Cardiac muscle cell (in vitro differentiated cells and primary cell): ENCODE measurements at regions not wholly inside any gene's neighbourhood (a gene's known extent, or its start where the extent isn't known, plus 50 kb on each side); places are given as distances from the start of the nearest gene placed in this dataset.

Experiments
- DNase-seq, 2 donors: peaks; one replicate each; pipeline versions ENCODE4 v3.0.0 to v3.0.0-alpha.2; 2010 to 2017; ENCODE audit warnings: low read depth in 1 of 2, low spot score in 1 of 2
- H3K27ac ChIP-seq: fragments of 200-600 bp; sonication (generic); 2 replicates; pipeline ENCODE4 v1.5.1; 2016
- H3K27me3 ChIP-seq: fragments of 200-600 bp; sonication (generic); 2 replicates; pipeline ENCODE4 v1.6.0; 2016; ENCODE audit warnings: control low read depth
- H3K36me3 ChIP-seq: fragments of 200-600 bp; sonication (generic); 2 replicates; pipeline ENCODE4 v1.5.1; 2016; ENCODE audit warnings: control low read depth
- H3K4me1 ChIP-seq: fragments of 200-600 bp; sonication (generic); 2 replicates; pipeline ENCODE4 v1.8.1; 2017; ENCODE audit warnings: low read depth, mild to moderate bottlenecking, mixed run types
- H3K4me3 ChIP-seq: fragments of 200-600 bp; sonication (generic); 2 replicates; pipeline ENCODE4 v1.5.1; 2016; ENCODE audit warnings: mild to moderate bottlenecking
- H3K9me3 ChIP-seq: fragments of 200-600 bp; sonication (generic); 2 replicates; pipeline ENCODE4 v1.5.1; 2017; ENCODE audit warnings: low read depth, mild to moderate bottlenecking, control low read depth
- TF ChIP-seq, protein P1 (sequence below): IDR thresholded peaks from 2 replicates; pipeline ENCODE4 v1.5.1; 2012; ENCODE audit warnings: low read depth, mild to moderate bottlenecking, low read length

- Histone ChIP-seq H3K27ac (no peak overlapping the region), H3K9me3 (no peaks in the 10 kb centered on the region), H3K27me3 (no peaks in the 10 kb centered on the region), H3K4me3 (no peak overlapping the region), H3K4me1 (no peaks in the 10 kb centered on the region), H3K36me3 (no peaks in the 10 kb centered on the region)
- no peak for DNase-seq
- TF ChIP-seq, protein P1, sequence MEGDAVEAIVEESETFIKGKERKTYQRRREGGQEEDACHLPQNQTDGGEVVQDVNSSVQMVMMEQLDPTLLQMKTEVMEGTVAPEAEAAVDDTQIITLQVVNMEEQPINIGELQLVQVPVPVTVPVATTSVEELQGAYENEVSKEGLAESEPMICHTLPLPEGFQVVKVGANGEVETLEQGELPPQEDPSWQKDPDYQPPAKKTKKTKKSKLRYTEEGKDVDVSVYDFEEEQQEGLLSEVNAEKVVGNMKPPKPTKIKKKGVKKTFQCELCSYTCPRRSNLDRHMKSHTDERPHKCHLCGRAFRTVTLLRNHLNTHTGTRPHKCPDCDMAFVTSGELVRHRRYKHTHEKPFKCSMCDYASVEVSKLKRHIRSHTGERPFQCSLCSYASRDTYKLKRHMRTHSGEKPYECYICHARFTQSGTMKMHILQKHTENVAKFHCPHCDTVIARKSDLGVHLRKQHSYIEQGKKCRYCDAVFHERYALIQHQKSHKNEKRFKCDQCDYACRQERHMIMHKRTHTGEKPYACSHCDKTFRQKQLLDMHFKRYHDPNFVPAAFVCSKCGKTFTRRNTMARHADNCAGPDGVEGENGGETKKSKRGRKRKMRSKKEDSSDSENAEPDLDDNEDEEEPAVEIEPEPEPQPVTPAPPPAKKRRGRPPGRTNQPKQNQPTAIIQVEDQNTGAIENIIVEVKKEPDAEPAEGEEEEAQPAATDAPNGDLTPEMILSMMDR, result no peak
Measured at GRCh38 chr6:133682506-133683307, 206.2 kb upstream of the TCF21 start.

GRCh38 chr6:133683308-133683580 lies 205.7 kb upstream of the TCF21 start:
- no peaks in the 10 kb centered on the region for H3K9me3 ChIP-seq
- no peak overlapping the region for H3K27ac ChIP-seq
- no peak overlapping the region for H3K4me3 ChIP-seq
- no peak for DNase-seq
- no peaks in the 10 kb centered on the region for H3K27me3 ChIP-seq
- H3K36me3 ChIP-seq, result no peaks in the 10 kb centered on the region
- no peaks in the 10 kb centered on the region for H3K4me1 ChIP-seq
- TF ChIP-seq, protein P1, result no peak

DNA sequence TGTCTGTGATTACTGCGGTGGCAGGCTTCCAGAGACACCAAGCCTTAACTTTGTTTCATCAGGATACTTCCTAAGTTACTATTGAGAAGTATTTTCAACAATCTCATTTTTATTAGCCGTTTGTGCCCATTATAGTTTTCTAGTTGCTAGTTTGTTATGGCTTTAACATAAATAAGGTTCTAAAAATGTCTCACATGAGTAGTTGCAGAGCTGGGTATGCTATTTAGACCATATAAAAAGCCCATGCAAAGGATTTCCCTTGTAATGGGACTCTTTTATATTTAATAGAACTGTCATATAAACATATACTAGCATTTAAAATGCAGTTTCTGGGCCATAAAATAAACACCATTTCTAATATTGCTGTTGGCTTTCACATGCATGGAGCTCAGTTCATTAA lies 205.3 kb upstream of the TCF21 start:
- Histone ChIP-seq H3K4me3 (no peak overlapping the region), H3K36me3 (no peaks in the 10 kb centered on the region), H3K9me3 (no peaks in the 10 kb centered on the region), H3K27ac (no peak overlapping the region), H3K27me3 (no peaks in the 10 kb centered on the region), H3K4me1 (no peaks in the 10 kb centered on the region)
- no peak for DNase-seq
- TF ChIP-seq, protein P1, result no peak

DNA sequence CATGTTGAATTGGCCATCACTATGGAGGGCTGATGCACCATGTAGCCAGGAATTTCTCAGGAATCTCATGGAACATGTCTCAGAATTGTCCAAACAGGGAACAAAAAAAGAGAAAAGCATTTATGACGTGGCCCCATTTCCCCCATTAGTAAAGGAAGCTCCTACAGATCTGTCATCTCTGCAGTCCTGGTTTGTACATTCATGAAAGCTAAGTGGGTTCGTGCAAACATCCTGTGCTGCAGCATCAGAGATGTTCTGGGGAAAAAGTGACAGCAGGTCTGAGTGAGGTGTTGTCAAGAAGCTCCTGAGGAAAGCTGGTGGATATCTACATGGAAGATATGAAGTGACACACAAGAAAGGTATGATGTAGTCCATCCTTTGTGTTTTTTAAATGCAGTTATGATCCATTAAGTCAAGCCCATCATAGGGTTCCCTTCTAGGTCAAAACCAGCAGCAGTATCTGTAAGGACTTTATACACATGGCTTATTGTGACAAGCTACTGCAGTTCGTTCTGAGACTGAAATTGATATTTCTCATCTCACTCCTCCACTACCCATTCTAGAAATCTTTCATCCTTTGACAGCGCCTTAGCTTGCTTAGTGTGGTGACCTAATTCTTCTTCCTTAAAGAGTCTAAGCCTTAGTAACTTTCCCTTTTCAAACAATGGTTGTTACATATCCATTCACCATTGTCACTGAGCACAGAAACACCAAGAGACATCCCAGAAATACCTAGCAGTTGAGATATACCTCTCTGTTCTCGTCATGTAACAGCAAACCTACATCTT lies 200.0 kb upstream of the TCF21 start:
- H3K9me3 ChIP-seq, result no peaks in the 10 kb centered on the region
- no peaks in the 10 kb centered on the region for H3K36me3 ChIP-seq
- TF ChIP-seq, protein P1, result no peak
- no peaks in the 10 kb centered on the region for H3K27me3 ChIP-seq
- H3K27ac ChIP-seq, result no peak overlapping the region
- no peak for DNase-seq
- H3K4me1 ChIP-seq, result no peaks in the 10 kb centered on the region
- no peak overlapping the region for H3K4me3 ChIP-seq

DNA sequence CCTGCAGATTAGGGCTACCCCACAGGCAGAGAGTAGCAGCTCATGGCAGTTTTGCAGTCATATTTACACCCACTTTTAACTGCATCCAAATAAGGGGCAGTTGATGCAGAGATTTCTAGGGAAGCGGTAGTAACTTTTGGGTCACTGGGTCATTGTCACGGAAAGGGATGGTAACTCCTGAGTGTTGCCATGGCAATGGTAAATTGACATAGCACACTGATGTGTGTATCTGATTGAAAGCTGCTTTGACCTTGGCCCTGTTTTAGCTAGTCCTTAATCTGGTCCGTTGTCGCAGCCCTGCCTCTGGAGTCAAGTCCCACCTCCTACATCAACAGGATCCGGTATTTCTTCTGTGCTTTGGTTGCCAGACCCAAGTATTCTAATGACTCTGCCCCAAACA lies 199.1 kb upstream of the TCF21 start:
- no peak for DNase-seq
- no peaks in the 10 kb centered on the region for H3K36me3 ChIP-seq
- no peak overlapping the region for H3K27ac ChIP-seq
- no peaks in the 10 kb centered on the region for H3K4me1 ChIP-seq
- H3K4me3 ChIP-seq, result no peak overlapping the region
- TF ChIP-seq, protein P1, result no peak
- no peaks in the 10 kb centered on the region for H3K27me3 ChIP-seq
- H3K9me3 ChIP-seq, result no peaks in the 10 kb centered on the region
